ENCODE measurements at regions not wholly inside any gene's neighbourhood (a gene's known extent, or its start where the extent isn't known, plus 50 kb on each side); places are given as distances from the start of the nearest gene placed in this dataset.

DNA sequence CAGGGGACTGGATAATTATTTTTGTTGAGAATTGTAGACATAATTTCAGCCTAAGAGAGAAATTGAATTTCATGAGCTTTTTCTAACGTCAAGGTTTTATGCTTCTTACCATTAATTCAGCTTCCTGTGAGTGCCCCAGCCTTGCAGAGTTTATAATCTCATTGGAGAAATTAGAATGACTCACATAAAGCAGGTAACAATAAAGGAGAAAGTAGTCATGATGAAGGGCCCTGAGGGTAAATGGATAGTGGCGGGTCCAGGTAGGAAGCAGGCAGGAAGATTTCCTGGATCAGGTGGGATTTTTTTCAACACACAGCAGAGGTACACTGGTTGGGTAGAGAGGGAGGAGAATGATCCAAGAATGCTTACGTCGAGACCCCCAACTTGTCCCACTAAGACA is 311.4 kb downstream of the BARHL2 start:
- DNase-seq, result no peak
- H3K27me3 ChIP-seq (replicated peaks), result no peaks in the 10 kb centered on the region
- TF ChIP-seq CTCF (IDR thresholded peaks at IDR 0.05; ENCODE audit: low read depth, low read length, missing control alignments), result no peak
- in situ Hi-C loops (cut with HindIII; ENCODE audit: low pct_ligation_motif_present, low sequenced_read_pairs), result no loop called here
- no peaks in the 10 kb centered on the region for H3K36me3 ChIP-seq (replicated peaks)
- H3K4me3 ChIP-seq (ENCODE audit: low read depth, low read length), result no peak overlapping the region
- H3K27ac ChIP-seq, result no peak overlapping the region

GRCh38 chr1:90402893-90403849 is 313.9 kb downstream of the BARHL2 start:
- Histone ChIP-seq H3K27ac (no peak overlapping the region), H3K27me3 (replicated peaks) (no peaks in the 10 kb centered on the region), H3K36me3 (replicated peaks) (no peaks in the 10 kb centered on the region), H3K4me3 (ENCODE audit: low read depth, low read length) (no peak overlapping the region)
- TF ChIP-seq CTCF (IDR thresholded peaks at IDR 0.05; ENCODE audit: low read depth, low read length, missing control alignments), result no peak
- DNase-seq, result peak; percentile 80
- in situ Hi-C loops (cut with HindIII; ENCODE audit: low pct_ligation_motif_present, low sequenced_read_pairs), result no loop called here

DNA sequence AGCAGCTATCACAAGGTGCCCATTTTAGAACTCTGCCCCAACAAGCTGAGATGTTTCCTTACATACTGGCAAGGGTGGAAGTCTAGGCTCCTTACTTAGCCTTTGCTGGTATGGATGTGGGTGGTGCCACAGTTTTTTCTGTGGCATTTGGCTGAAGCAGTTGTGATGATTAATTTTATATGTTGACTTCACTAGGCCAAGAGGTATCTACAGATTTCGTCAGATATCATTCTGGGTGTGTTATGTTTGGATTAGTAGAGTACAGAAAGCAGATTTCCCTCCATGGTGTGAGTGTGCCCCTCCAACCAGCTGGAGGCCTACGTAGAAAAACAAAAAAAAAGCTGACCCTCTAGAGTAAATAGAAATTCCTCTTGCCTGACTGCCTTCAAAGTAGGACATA is 317.0 kb downstream of the BARHL2 start:
- Histone ChIP-seq H3K27ac (no peak overlapping the region), H3K4me3 (ENCODE audit: low read depth, low read length) (no peak overlapping the region), H3K36me3 (replicated peaks) (no peaks in the 10 kb centered on the region), H3K27me3 (replicated peaks) (no peaks in the 10 kb centered on the region)
- DNase-seq, result no peak
- no peak for TF ChIP-seq CTCF (IDR thresholded peaks at IDR 0.05; ENCODE audit: low read depth, low read length, missing control alignments)
- in situ Hi-C loops (cut with HindIII; ENCODE audit: low pct_ligation_motif_present, low sequenced_read_pairs), result no loop called here

GRCh38 chr1:90396917-90397316 is 320.2 kb downstream of the BARHL2 start:
- H3K36me3 ChIP-seq (replicated peaks), result no peaks in the 10 kb centered on the region
- TF ChIP-seq CTCF (IDR thresholded peaks at IDR 0.05; ENCODE audit: low read depth, low read length, missing control alignments), result no peak
- H3K27ac ChIP-seq, result no peak overlapping the region
- no peak overlapping the region for H3K4me3 ChIP-seq (ENCODE audit: low read depth, low read length)
- no peak for DNase-seq
- in situ Hi-C loops (cut with HindIII; ENCODE audit: low pct_ligation_motif_present, low sequenced_read_pairs), result no loop called here
- no peaks in the 10 kb centered on the region for H3K27me3 ChIP-seq (replicated peaks)

- no peak for TF ChIP-seq CTCF (IDR thresholded peaks at IDR 0.05; ENCODE audit: low read depth, low read length, missing control alignments)
- no peaks in the 10 kb centered on the region for H3K27me3 ChIP-seq (replicated peaks)
- no peak for DNase-seq
- in situ Hi-C loops (cut with HindIII; ENCODE audit: low pct_ligation_motif_present, low sequenced_read_pairs), result no loop called here
- H3K27ac ChIP-seq, result no peak overlapping the region
- H3K4me3 ChIP-seq (ENCODE audit: low read depth, low read length), result no peak overlapping the region
- no peaks in the 10 kb centered on the region for H3K36me3 ChIP-seq (replicated peaks)
Measured at GRCh38 chr1:90394247-90394646, 322.9 kb downstream of the BARHL2 start.

Data from brain microvascular endothelial cell (primary cell).